ENCODE measurements at regions not wholly inside any gene's neighbourhood (a gene's known extent, or its start where the extent isn't known, plus 50 kb on each side); places are given as distances from the start of the nearest gene placed in this dataset.

- Mint-ChIP-seq H3K4me3 (ENCODE audit: low read depth) (no peak overlapping the region), H3K36me3 (ENCODE audit: insufficient read depth) (no peaks in the 10 kb centered on the region), H3K9me3 (ENCODE audit: low read depth) (no peaks in the 10 kb centered on the region), H3K4me1 (ENCODE audit: low read depth) (no peaks in the 10 kb centered on the region), H3K27ac (no peak overlapping the region), H3K27me3 (peaks cover 46% of the 10 kb centered on the region)
- TF ChIP-seq CTCF (IDR thresholded peaks at IDR 0.05; ENCODE audit: unreplicated experiment): no peak
- no peak for DNase-seq (ENCODE audit: low spot score, unreplicated experiment)
These were observed 63.4 kb upstream of the MYL2 start for GRCh38 chr12:110983811-110984210.

GRCh38 chr12:110972866-110973265 lies 52.5 kb upstream of the MYL2 start:
- Mint-ChIP-seq H3K9me3 (ENCODE audit: low read depth) (no peaks in the 10 kb centered on the region), H3K4me1 (ENCODE audit: low read depth) (no peaks in the 10 kb centered on the region)

DNA sequence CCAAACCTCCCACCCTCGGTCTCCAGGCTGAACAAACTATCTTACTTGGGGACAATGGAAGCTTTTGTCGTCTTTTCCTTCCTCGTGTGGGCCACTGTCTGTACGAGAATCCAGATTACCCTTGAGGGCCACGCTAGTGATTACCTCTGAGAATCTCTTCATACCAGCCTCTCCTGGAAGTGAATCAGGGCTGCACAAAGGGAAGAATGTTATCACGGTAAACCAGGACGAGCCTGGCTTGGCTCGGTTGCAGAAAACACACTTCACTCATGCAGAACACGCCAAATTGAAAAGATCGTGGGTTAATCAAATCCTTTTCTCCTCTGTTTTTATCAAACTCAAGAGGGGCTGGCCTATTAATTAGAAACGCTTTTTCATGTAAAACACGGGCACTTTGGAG lies 51.6 kb upstream of the MYL2 start:
- no peak for DNase-seq (ENCODE audit: low spot score, unreplicated experiment)
- Mint-ChIP-seq H3K36me3 (ENCODE audit: insufficient read depth) (no peaks in the 10 kb centered on the region), H3K4me3 (ENCODE audit: low read depth) (no peak overlapping the region), H3K27ac (no peak overlapping the region), H3K4me1 (ENCODE audit: low read depth) (no peaks in the 10 kb centered on the region), H3K27me3 (peaks cover 12% of the 10 kb centered on the region), H3K9me3 (ENCODE audit: low read depth) (no peaks in the 10 kb centered on the region)
- no peak for TF ChIP-seq CTCF (IDR thresholded peaks at IDR 0.05; ENCODE audit: unreplicated experiment)

More at GRCh38 chr12:110972866-110973265, 52.5 kb upstream of the MYL2 start:
- DNase-seq (ENCODE audit: low spot score, unreplicated experiment): no peak
- Mint-ChIP-seq H3K27ac (no peak overlapping the region), H3K36me3 (ENCODE audit: insufficient read depth) (no peaks in the 10 kb centered on the region), H3K27me3 (peaks cover 6% of the 10 kb centered on the region), H3K4me3 (ENCODE audit: low read depth) (no peak overlapping the region)
- no peak for TF ChIP-seq CTCF (IDR thresholded peaks at IDR 0.05; ENCODE audit: unreplicated experiment)

GRCh38 chr12:110971189-110971920 lies 51.0 kb upstream of the MYL2 start:
- TF ChIP-seq CTCF (IDR thresholded peaks at IDR 0.05; ENCODE audit: unreplicated experiment): no peak
- DNase-seq (ENCODE audit: low spot score, unreplicated experiment): no peak
- Mint-ChIP-seq H3K9me3 (ENCODE audit: low read depth) (no peaks in the 10 kb centered on the region), H3K4me1 (ENCODE audit: low read depth) (no peaks in the 10 kb centered on the region), H3K36me3 (ENCODE audit: insufficient read depth) (no peaks in the 10 kb centered on the region), H3K4me3 (ENCODE audit: low read depth) (no peak overlapping the region), H3K27ac (no peak overlapping the region), H3K27me3 (peaks cover 15% of the 10 kb centered on the region)

Small RNA genes in the stretch of these regions (microRNA-seq; reads per million reads assigned to microRNA genes)
- gene MIR6760 (ENCODE audit: borderline number of aligned reads, unreplicated experiment): 2.4 reads per million

Data from progenitor cell of endocrine pancreas (in vitro differentiated cells).